A549 (cell line): ENCODE measurements at regions not wholly inside any gene's neighbourhood (a gene's known extent, or its start where the extent isn't known, plus 50 kb on each side); places are given as distances from the start of the nearest gene placed in this dataset.

Source experiments
- ATAC-seq, 2 experiments: fragments of 200-7000 bp in 1 of 2; fragments of >200 bp in 1 of 2; cut with Nextera tagmentation in 1 of 2; cut with Tn5 transposase in 1 of 2; 3 replicates each; pipeline versions ENCODE4 v1.8.0 to v1.9.1; 2018 to 2020; ENCODE audit warnings: mild to moderate bottlenecking in 1 of 2, moderate library complexity in 1 of 2
- CTCF ChIA-PET: fragments of 300-600 bp; sonication (Branson Sonifier 250); formaldehyde crosslinking; extraction: SDS; loops from one replicate; lab custom pipeline; 2021; ENCODE audit warnings: antibody characterized with exemption, inconsistent platforms; lab: Yijun Ruan, JAX
- POLR2A ChIA-PET: fragments of 350-600 bp; formaldehyde crosslinking; extraction: SDS; loops from one replicate; lab custom pipeline; 2021; ENCODE audit warnings: antibody characterized with exemption, inconsistent platforms; lab: Yijun Ruan, JAX
- DNase-seq, 2 experiments: peaks; one replicate each; pipeline versions ENCODE4 v3.0.0 to v3.0.0-alpha.2; 2011 to 2016; ENCODE audit warnings: low read depth in 1 of 2, low spot score in 1 of 2
- FAIRE-seq: peaks from 2 replicates; lab custom pipeline; 2011; peaks lifted over from hg19 to GRCh38; lab: Jason Lieb, UNC
- H3K27ac ChIP-seq, 2 experiments: fragments of >200 bp; sonication (Bioruptor Twin); formaldehyde crosslinking; 3 replicates each; pipeline ENCODE4 v1.5.1; 2016 to 2017
- H3K4me1 ChIP-seq: fragments of >200 bp; sonication (Bioruptor Twin); formaldehyde crosslinking; 3 replicates; pipeline ENCODE4 v1.6.1; 2016
- H3K4me2 ChIP-seq: fragments of >200 bp; sonication (Bioruptor Twin); formaldehyde crosslinking; 3 replicates; pipeline ENCODE4 v1.6.1; 2016
- H3K4me3 ChIP-seq: fragments of >200 bp; sonication (Bioruptor Twin); formaldehyde crosslinking; 3 replicates; pipeline ENCODE4 v1.5.1; 2016
- H3K9me3 ChIP-seq: fragments of >200 bp; sonication (Bioruptor Twin); formaldehyde crosslinking; 3 replicates; pipeline ENCODE4 v1.6.1; 2016
- EHMT2 ChIP-seq: fragments of 200-600 bp; sonication (generic); IDR thresholded peaks from 2 replicates; pipeline ENCODE4 v1.6.1; 2016; ENCODE audit warnings: antibody characterized with exemption, low read depth, mild to moderate bottlenecking, moderate library complexity
- FOSL2 ChIP-seq, 2 experiments: fragments of 450-650 bp in 1 of 2; fragments of >200 bp in 1 of 2; sonication (Bioruptor Twin) in 1 of 2; formaldehyde crosslinking; IDR thresholded peaks; 2 replicates each; pipeline versions ENCODE4 v1.5.0 to v1.6.1; 2016 to 2020; ENCODE audit warnings: mild to moderate bottlenecking in 1 of 2, moderate library complexity in 1 of 2
- HDAC2 ChIP-seq: fragments of 200-600 bp; sonication (generic); IDR thresholded peaks from 2 replicates; pipeline ENCODE4 v1.6.1; 2016
- HEYL ChIP-seq: fragments of 250-450 bp; sonication (Bioruptor Pico); IDR thresholded peaks from 2 replicates; pipeline ENCODE4 v1.8.0; 2021; ENCODE audit warnings: mild to moderate bottlenecking, moderate library complexity
- NPAS2 ChIP-seq: fragments of 250-450 bp; sonication (Bioruptor Pico); IDR thresholded peaks from 2 replicates; pipeline ENCODE4 v1.8.0; 2022; ENCODE audit warnings: mild to moderate bottlenecking, moderate library complexity, borderline replicate concordance
- NR3C1 ChIP-seq: fragments of >200 bp; sonication (Bioruptor Twin); formaldehyde crosslinking; IDR thresholded peaks from 3 replicates; pipeline ENCODE4 v1.6.1; 2017
- RAD21 ChIP-seq, 2 experiments: fragments of >200 bp in 1 of 2; sonication (Bioruptor Twin) in 1 of 2; formaldehyde crosslinking in 1 of 2; IDR thresholded peaks in 1 of 2; conservative IDR thresholded peaks in 1 of 2; 2 replicates in 1 of 2; 3 replicates in 1 of 2; pipeline ENCODE4 v1.6.1; 2012 to 2018; ENCODE audit warnings: inconsistent platforms in 1 of 2
- RCOR1 ChIP-seq: fragments of 150-350 bp; IDR thresholded peaks from 2 replicates; pipeline ENCODE4 v1.6.1; 2014; ENCODE audit warnings: antibody characterized with exemption, low read length, low read depth
- ZFP36 ChIP-seq: fragments of 450-650 bp; IDR thresholded peaks from 2 replicates; pipeline ENCODE4 v1.6.1; 2014; ENCODE audit warnings: borderline replicate concordance; ENCODE audit not compliant: partially characterized antibody
- WGBS: methylation state at CpG from one replicate; pipeline ENCODE4 v1.1.6; 2017; ENCODE audit errors: missing lambda C conversion rate; 5-methylcytosine and 5-hydroxymethylcytosine counted together
- TF ChIP-seq, protein P1 (sequence below): IDR thresholded peaks from 2 replicates; pipeline ENCODE4 v1.6.1; 2012
- TF ChIP-seq, protein P2 (sequence below): fragments of 200-600 bp; sonication (generic); IDR thresholded peaks from 2 replicates; pipeline ENCODE4 v1.6.1; 2016; ENCODE audit warnings: antibody characterized with exemption, mild to moderate bottlenecking, moderate library complexity
- TF ChIP-seq, protein P3 (sequence below): fragments of 250-450 bp; sonication (Bioruptor Pico); IDR thresholded peaks from 2 replicates; pipeline ENCODE4 v1.5.0; 2021; ENCODE audit warnings: mild to moderate bottlenecking, moderate library complexity, borderline replicate concordance
- TF ChIP-seq, protein P4 (sequence below): fragments of >200 bp; sonication (Bioruptor Twin); formaldehyde crosslinking; IDR thresholded peaks from 3 replicates; pipeline ENCODE4 v1.6.1; 2016

DNA sequence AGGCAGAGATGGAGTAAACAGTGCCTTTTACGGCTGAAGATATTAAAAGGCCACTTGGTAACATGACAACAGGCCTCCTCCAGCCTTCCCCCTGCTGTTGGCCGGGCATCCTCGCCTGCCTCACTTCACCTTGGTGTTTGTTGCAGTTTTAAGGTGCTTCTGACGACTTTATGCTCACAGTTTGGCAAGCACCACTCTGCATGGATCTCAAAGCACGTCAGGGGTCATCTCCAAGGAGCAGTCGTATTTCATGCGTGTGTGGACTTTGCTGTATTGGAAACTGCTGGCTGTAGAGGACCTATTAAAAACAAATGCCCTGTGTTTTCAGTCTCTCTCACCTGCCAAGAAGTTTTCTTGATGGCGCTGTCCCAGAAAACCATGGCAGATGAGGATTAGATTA is 483.1 kb downstream of the RPS24 start:
- POLR2A ChIA-PET: no interaction called here
- Histone ChIP-seq H3K27ac (no peak overlapping the region), H3K4me3 (no peak overlapping the region), H3K4me1 (peaks cover 18% of the 10 kb centered on the region), H3K4me2 (no peak overlapping the region), H3K9me3 (no peaks in the 10 kb centered on the region)
- CTCF ChIA-PET: interaction anchor here (0.8 to 1.8 kb wide), 4 partner anchors 12 to 679 kb away, joined by 3 to 6 read pairs (median 4); no protein-coding TSS in a partner anchor
- DNase-seq (no peak), ATAC-seq (no peak), FAIRE-seq (no peak)
- WGBS: 71% methylated on average over 8 of the region's 8 CpGs
- TF ChIP-seq, protein P1, sequence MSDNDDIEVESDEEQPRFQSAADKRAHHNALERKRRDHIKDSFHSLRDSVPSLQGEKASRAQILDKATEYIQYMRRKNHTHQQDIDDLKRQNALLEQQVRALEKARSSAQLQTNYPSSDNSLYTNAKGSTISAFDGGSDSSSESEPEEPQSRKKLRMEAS: no peak
- TF ChIP-seq HEYL (CRISPR knock-in tag): no peak
- TF ChIP-seq, protein P2, sequence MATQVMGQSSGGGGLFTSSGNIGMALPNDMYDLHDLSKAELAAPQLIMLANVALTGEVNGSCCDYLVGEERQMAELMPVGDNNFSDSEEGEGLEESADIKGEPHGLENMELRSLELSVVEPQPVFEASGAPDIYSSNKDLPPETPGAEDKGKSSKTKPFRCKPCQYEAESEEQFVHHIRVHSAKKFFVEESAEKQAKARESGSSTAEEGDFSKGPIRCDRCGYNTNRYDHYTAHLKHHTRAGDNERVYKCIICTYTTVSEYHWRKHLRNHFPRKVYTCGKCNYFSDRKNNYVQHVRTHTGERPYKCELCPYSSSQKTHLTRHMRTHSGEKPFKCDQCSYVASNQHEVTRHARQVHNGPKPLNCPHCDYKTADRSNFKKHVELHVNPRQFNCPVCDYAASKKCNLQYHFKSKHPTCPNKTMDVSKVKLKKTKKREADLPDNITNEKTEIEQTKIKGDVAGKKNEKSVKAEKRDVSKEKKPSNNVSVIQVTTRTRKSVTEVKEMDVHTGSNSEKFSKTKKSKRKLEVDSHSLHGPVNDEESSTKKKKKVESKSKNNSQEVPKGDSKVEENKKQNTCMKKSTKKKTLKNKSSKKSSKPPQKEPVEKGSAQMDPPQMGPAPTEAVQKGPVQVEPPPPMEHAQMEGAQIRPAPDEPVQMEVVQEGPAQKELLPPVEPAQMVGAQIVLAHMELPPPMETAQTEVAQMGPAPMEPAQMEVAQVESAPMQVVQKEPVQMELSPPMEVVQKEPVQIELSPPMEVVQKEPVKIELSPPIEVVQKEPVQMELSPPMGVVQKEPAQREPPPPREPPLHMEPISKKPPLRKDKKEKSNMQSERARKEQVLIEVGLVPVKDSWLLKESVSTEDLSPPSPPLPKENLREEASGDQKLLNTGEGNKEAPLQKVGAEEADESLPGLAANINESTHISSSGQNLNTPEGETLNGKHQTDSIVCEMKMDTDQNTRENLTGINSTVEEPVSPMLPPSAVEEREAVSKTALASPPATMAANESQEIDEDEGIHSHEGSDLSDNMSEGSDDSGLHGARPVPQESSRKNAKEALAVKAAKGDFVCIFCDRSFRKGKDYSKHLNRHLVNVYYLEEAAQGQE: no peak
- no peak for TF ChIP-seq HDAC2
- TF ChIP-seq, protein P3, sequence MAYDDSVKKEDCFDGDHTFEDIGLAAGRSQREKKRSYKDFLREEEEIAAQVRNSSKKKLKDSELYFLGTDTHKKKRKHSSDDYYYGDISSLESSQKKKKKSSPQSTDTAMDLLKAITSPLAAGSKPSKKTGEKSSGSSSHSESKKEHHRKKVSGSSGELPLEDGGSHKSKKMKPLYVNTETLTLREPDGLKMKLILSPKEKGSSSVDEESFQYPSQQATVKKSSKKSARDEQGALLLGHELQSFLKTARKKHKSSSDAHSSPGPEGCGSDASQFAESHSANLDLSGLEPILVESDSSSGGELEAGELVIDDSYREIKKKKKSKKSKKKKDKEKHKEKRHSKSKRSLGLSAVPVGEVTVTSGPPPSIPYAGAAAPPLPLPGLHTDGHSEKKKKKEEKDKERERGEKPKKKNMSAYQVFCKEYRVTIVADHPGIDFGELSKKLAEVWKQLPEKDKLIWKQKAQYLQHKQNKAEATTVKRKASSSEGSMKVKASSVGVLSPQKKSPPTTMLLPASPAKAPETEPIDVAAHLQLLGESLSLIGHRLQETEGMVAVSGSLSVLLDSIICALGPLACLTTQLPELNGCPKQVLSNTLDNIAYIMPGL (CRISPR knock-in tag): no peak
- TF ChIP-seq NPAS2 (CRISPR knock-in tag): no peak
- TF ChIP-seq RCOR1: no peak
- TF ChIP-seq, protein P4, sequence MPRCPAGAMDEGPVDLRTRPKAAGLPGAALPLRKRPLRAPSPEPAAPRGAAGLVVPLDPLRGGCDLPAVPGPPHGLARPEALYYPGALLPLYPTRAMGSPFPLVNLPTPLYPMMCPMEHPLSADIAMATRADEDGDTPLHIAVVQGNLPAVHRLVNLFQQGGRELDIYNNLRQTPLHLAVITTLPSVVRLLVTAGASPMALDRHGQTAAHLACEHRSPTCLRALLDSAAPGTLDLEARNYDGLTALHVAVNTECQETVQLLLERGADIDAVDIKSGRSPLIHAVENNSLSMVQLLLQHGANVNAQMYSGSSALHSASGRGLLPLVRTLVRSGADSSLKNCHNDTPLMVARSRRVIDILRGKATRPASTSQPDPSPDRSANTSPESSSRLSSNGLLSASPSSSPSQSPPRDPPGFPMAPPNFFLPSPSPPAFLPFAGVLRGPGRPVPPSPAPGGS: no peak
- no peak for TF ChIP-seq EHMT2
- TF ChIP-seq NR3C1: no peak
- TF ChIP-seq RAD21 (conservative IDR thresholded peaks at IDR 0.05 in 1 of 2, IDR thresholded peaks at IDR 0.05 in 1 of 2): no peak
- TF ChIP-seq FOSL2 (IDR thresholded peaks at IDR 0.05): no peak
- TF ChIP-seq FOSL2 (CRISPR knock-in tag; IDR thresholded peaks at IDR 0.05): no peak

DNA sequence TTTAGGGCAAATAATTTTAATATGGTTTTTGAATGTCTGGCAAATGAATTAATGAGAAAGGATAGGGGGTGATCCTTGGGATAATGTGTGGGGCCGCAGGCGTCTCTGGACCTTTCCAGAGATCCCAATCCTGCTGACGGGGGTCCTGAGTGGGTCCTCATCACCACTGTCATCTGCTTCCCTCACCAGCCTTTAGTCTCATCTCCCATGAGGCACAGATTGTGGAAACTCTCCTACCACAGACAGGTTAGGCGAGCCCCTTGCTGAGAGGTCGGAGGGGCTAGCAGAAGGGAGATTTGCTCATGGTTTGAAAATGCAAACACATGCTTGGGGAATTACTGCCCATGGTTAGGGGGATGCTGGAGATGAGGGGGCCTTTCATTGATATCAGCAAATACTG is 484.6 kb downstream of the RPS24 start:
- ATAC-seq: no peak
- H3K4me1 ChIP-seq: peaks cover 19% of the 10 kb centered on the region
- CTCF ChIA-PET: interaction anchor here (0.5 to 1.8 kb wide), 2 partner anchors 105 to 678 kb away, joined by 3 to 6 read pairs; no protein-coding TSS in a partner anchor
- TF ChIP-seq ZFP36: no peak
- POLR2A ChIA-PET: no interaction called here
- WGBS: 81% methylated on average over 5 of the region's 5 CpGs
- no peak overlapping the region for H3K4me3 ChIP-seq
- H3K27ac ChIP-seq: peak overlapping the region in 1 of 2 experiments; percentile 10; a peak in 1 of 6 replicates
- H3K9me3 ChIP-seq: no peaks in the 10 kb centered on the region; the same call in 2 of the 3 replicates
- no peak for FAIRE-seq
- no peak overlapping the region for H3K4me2 ChIP-seq
- no peak for DNase-seq
